ENCODE measurements at regions not wholly inside any gene's neighbourhood (a gene's known extent, or its start where the extent isn't known, plus 50 kb on each side); places are given as distances from the start of the nearest gene placed in this dataset.
A peak's percentile ranks its signal among the peaks of the same experiment; 100 is the strongest.

DNA sequence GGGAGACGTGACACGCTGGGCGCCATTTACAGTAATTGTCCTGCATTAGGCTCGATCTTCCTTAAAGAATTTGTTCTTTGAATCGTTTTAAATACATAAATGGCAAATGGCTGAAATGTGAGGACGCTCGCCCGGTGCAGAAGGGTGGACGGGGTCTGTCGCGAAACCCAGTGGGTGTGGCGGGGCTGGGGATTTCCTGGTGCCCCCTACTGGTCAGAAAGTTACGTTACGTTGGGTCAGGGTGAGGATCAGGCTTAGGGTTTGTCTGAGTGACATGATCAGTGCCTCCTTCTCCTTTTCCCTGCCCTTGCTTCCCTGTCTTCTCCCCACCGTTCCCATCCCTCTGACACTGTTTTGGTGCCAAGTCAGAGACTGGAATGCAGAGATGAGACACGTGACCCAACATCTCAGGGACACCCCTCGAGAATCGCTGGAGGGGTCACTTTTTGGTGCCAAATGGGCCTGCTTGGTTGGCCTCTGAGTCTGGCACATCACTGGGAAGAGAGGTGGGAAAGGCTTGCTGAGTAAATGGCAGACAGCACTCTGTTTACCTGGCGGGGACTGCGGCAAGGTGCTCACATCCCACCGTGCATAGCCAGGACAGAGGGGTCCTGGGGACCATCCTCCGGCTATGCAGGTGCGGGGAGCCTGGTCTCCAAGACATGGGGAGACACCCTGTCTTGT is 1107.6 kb downstream of the BRD1 start:
- ATAC-seq (no peak), DNase-seq (peak in 1 of 5 donors; percentile 12)
- H3K4me3 ChIP-seq: no peak overlapping the region
- no peaks in the 10 kb centered on the region for H3K4me1 ChIP-seq
- WGBS, 4 donors: 62 to 72% (median 69%) methylated on average over 22 to 23 of the region's 23 CpGs
- no peaks in the 10 kb centered on the region for H3K36me3 ChIP-seq
- intact Hi-C loops (cut with DNase I): no loop called here
- peaks cover 0 to 12% (median 0%) of the 10 kb centered on the region in 12 donors for H3K9me3 ChIP-seq
- TF ChIP-seq, protein P1, sequence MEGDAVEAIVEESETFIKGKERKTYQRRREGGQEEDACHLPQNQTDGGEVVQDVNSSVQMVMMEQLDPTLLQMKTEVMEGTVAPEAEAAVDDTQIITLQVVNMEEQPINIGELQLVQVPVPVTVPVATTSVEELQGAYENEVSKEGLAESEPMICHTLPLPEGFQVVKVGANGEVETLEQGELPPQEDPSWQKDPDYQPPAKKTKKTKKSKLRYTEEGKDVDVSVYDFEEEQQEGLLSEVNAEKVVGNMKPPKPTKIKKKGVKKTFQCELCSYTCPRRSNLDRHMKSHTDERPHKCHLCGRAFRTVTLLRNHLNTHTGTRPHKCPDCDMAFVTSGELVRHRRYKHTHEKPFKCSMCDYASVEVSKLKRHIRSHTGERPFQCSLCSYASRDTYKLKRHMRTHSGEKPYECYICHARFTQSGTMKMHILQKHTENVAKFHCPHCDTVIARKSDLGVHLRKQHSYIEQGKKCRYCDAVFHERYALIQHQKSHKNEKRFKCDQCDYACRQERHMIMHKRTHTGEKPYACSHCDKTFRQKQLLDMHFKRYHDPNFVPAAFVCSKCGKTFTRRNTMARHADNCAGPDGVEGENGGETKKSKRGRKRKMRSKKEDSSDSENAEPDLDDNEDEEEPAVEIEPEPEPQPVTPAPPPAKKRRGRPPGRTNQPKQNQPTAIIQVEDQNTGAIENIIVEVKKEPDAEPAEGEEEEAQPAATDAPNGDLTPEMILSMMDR (IDR thresholded peaks at IDR 0.05): no peak
- TF ChIP-seq POLR2A (IDR thresholded peaks at IDR 0.05): no peak
- no peaks in the 10 kb centered on the region for H3K27me3 ChIP-seq
- no peak overlapping the region for H3K27ac ChIP-seq

DNA sequence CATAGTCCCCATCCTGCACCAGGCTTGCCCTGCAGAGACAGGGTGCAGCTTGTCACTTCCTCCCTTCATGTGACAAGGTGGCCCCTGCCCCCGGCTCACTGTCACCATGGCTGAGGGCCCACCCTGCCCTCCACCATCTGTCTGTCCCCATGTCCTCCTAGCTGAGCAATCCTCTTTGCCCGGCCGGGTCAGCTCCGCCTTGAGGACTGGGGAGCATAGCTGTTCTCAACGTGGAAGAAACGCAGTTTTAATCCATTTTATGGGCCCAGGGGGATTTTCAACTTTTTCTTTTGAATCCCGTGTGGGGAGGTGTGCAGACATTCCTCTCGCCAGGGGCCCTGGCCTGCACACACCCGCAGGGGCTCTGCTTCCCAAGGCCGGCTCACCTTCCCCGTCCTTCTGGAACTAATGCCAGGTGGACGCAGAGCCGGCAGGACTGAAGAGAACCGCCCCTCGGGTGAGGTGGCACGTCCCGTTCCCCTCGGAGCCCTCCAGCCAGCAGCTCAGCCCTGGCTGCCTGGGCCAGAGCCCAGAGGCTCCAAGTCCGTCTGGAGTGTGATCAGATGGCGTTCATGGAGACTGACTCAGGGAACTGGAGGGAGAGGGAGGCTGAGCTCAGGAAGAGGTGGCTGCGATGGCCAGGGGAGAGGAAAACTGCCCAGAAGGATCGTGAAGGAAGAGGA is 1108.7 kb downstream of the BRD1 start:
- TF ChIP-seq, protein P1 (IDR thresholded peaks at IDR 0.05): no peak
- no peak for TF ChIP-seq POLR2A (IDR thresholded peaks at IDR 0.05)
- intact Hi-C loops (cut with DNase I): no loop called here
- Histone ChIP-seq H3K4me1 (no peaks in the 10 kb centered on the region), H3K9me3 (peaks cover 0 to 12% (median 0%) of the 10 kb centered on the region in 12 donors), H3K27ac (no peak overlapping the region), H3K36me3 (no peaks in the 10 kb centered on the region), H3K4me3 (no peak overlapping the region), H3K27me3 (no peaks in the 10 kb centered on the region)
- WGBS, 4 donors: 69 to 77% (median 72%) methylated on average over 22 of the region's 22 CpGs
- ATAC-seq (no peak), DNase-seq (peak in 1 of 5 donors; percentile 48)

DNA sequence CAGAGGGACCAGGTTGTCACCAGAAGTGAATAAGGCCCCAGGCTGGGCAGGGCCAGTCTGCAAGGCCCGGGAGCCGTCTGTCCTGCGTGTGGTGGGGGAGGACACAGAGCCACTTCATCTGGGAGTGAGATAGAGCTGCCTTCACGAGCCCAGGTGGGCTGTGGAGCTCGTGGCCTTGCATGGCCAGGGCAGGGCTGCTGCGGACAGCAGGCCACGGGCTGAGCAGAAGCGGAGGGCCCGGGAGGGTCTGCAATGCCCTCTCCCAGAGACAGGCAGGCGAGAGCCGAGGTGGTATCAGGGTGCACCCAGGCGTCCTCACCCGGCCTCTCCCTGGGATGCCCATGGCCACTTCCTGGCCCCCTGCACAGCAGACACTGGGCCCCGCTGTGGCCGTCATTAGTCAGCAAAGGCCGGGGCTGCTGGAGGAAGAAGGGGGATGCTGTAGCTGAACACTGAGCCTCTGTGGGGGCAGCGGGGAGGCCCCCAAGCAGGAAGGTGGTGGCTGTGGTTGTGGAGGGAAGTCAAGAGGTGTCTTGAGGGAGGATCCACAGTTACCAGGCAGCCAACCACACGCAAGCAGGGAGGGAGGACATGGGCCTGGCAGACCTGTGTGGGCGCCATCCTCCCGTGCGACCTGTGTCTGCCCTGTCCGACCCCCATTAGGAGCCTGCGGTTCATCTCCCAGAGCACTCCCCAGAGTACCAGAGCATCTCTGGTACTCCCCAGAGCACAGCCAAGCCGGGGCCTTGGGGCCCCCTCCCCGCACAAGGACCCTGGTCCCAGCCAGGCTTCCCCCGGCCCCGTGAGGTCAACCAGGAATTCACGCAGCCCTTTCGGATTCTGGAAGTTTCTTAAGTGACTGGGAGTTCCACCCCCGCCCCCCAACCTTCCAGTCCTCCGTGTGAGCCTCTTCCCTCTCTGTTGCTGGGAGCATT is 1109.5 kb downstream of the BRD1 start:
- H3K4me3 ChIP-seq: no peak overlapping the region
- TF ChIP-seq, protein P1 (IDR thresholded peaks at IDR 0.05): no peak
- no peak for TF ChIP-seq POLR2A (IDR thresholded peaks at IDR 0.05)
- no peaks in the 10 kb centered on the region for H3K36me3 ChIP-seq
- H3K27ac ChIP-seq: no peak overlapping the region
- peaks cover 0 to 12% (median 0%) of the 10 kb centered on the region in 12 donors for H3K9me3 ChIP-seq
- no peaks in the 10 kb centered on the region for H3K27me3 ChIP-seq
- H3K4me1 ChIP-seq: no peaks in the 10 kb centered on the region
- ATAC-seq (no peak), DNase-seq (peak in 1 of 5 donors; percentile 35)
- 71 to 78% (median 73%) methylated on average over 18 to 31 of the region's 31 CpGs for WGBS, 4 donors
- intact Hi-C loops (cut with DNase I): no loop called here

Data from heart left ventricle (tissue), 16 donors.